Skeletal muscle tissue (tissue), 3 donors: ENCODE measurements at regions not wholly inside any gene's neighbourhood (a gene's known extent, or its start where the extent isn't known, plus 50 kb on each side); places are given as distances from the start of the nearest gene placed in this dataset.

Experiments
- H3K27ac ChIP-seq: one replicate; pipeline ENCODE4 v1.7.0; 2013; ENCODE audit warnings: mild to moderate bottlenecking, low read depth, low read length, inconsistent platforms
- H3K27me3 ChIP-seq, 3 donors: one replicate each; pipeline ENCODE4 v1.7.0; 2013; ENCODE audit warnings: low read length in 3 of 3; ENCODE audit not compliant: control insufficient read depth in 3 of 3, insufficient read depth in 3 of 3
- H3K36me3 ChIP-seq, 3 donors: one replicate each; pipeline ENCODE4 v1.7.0; 2013; ENCODE audit warnings: low read length in 3 of 3; ENCODE audit not compliant: control insufficient read depth in 3 of 3, insufficient read depth in 3 of 3
- H3K4me1 ChIP-seq, 3 donors: one replicate each; pipeline ENCODE4 v1.7.0; 2013; ENCODE audit warnings: low read length in 3 of 3, mild to moderate bottlenecking in 3 of 3; ENCODE audit not compliant: control insufficient read depth in 3 of 3, insufficient read depth in 3 of 3
- H3K4me3 ChIP-seq, 3 donors: one replicate each; pipeline ENCODE4 v1.7.0; 2013; ENCODE audit warnings: low read length in 3 of 3
- H3K9ac ChIP-seq, 3 donors: one replicate each; pipeline ENCODE4 v1.7.0; 2013; ENCODE audit warnings: low read length in 3 of 3, mild to moderate bottlenecking in 3 of 3, moderate library complexity in 2 of 3, low read depth in 1 of 3
- H3K9me3 ChIP-seq, 3 donors: one replicate each; pipeline ENCODE4 v1.7.0; 2013; ENCODE audit warnings: low read length in 3 of 3; ENCODE audit not compliant: control insufficient read depth in 3 of 3
- donor health status: Osteomylitis.

DNA sequence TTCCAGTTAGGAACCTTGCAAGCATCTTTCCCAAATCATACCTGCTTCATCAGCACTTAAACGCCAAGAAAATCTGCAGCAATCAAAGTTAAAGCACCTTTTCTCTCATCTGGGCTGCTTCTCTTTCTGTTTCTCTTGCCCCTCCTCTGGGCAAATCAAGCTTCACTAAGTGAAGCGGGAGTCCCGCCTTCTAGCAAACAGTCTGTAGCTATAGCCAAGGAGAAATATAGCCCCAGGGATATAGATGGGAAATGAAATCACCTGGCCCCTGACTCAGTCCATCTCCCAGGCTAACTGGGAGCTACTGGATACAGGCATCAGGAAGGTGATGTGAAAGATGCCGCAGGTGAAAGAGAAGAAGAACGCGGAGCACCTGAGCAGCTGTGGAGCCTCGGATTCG, 481.9 kb downstream of the C6orf118 start:
- Histone ChIP-seq H3K36me3 (no peaks in the 10 kb centered on the region), H3K4me3 (no peak overlapping the region), H3K9me3 (peaks cover 0 to 2% (median 0%) of the 10 kb centered on the region in 3 donors), H3K9ac (no peak overlapping the region), H3K27me3 (no peaks in the 10 kb centered on the region), H3K27ac (no peak overlapping the region), H3K4me1 (no peaks in the 10 kb centered on the region)

DNA sequence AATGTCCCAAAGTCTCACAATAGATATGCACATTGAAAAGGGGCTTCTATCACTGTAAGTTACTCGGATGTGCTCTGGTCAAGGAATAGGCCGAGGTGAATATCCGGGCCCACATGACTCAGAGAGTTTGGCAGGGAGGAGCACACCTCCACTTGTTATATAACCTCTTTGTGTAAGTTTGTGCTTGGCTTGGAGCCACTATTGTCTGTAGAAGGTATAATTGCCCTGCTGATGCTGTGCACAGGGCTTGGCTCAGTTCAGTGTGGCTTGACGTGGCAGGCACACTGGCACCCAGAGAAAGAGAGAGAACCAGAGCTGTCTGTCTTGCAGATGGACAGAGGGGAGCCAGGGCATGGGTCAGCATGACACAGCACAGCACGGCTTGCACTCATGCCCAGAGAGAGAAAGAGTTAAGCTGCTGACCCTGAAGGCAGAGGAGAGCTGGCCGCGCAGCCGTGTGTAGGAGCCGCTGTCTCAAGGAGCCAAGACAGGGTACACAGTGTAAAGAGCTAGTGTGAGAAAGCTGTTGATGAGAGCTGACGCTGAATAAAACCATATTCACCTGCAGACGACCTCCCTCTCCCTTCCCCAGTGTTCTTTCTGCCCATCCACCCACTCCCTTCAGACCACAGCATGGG, 482.5 kb downstream of the C6orf118 start:
- Histone ChIP-seq H3K4me1 (no peaks in the 10 kb centered on the region), H3K27ac (no peak overlapping the region), H3K4me3 (no peak overlapping the region), H3K27me3 (no peaks in the 10 kb centered on the region), H3K9ac (no peak overlapping the region), H3K9me3 (peaks cover 0 to 2% (median 0%) of the 10 kb centered on the region in 3 donors), H3K36me3 (no peaks in the 10 kb centered on the region)

DNA sequence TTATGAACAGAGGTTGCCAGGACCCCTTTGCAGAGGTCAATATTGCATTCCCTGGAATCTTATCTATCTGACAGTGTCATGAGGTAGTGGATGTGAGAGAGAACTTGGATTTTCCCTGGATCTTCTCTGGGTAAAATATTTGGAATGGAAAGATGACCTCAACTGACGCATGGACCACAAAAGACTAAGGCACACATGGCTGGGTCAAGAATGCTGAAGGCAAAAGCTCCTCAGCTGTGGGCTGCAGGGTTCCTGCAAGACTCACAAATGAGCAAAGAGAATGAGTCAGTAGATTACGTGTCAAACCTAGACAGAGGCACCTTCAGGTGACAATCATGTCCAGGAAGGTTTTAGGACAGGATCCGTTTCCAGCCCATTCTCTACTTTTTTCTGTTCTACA, 484.0 kb downstream of the C6orf118 start:
- Histone ChIP-seq H3K36me3 (no peaks in the 10 kb centered on the region), H3K4me3 (no peak overlapping the region), H3K27ac (no peak overlapping the region), H3K4me1 (no peaks in the 10 kb centered on the region), H3K9ac (no peak overlapping the region), H3K9me3 (peaks cover 0 to 2% (median 0%) of the 10 kb centered on the region in 3 donors), H3K27me3 (no peaks in the 10 kb centered on the region)

DNA sequence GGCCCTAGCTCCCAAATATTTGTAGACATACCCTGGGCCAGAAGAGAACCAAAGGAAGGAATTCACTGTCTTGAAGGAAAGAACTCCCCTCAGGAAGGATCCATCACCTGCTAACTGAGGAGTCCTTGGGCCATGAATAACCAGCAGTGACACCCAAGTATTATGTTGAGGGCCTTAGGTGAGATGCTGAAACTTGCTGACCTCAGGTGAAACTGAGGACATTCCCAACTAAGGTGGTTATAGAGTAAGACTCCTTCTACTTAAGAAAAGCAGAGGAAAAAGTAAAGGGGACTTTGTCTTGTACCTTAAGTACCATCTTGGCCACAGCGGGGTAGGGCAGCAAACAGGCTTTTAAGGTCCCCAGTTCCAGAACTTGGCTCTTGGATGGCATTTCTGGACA, 491.7 kb downstream of the C6orf118 start:
- no peaks in the 10 kb centered on the region for H3K4me1 ChIP-seq
- no peak overlapping the region for H3K4me3 ChIP-seq

DNA sequence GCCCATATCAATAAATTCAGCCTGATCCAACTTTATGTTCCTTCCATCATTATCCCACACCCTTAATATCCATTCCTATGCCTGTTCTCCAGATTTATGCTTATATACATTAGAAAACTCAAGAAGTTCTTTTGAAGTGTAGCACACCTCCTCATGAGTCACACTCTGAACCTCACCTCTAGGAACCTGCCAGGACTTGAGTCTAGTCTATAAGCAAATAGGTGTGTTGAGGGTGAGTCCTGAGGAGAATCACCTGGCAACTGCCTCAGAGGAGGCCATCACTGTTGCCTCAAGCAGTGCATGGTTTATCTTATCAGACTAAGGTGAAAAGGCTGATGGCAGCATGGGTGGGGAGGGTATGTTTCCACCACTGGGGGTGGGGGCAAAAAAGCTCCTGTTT, 496.7 kb downstream of the C6orf118 start:
- Histone ChIP-seq H3K27ac (no peak overlapping the region), H3K36me3 (no peaks in the 10 kb centered on the region), H3K4me3 (no peak overlapping the region), H3K9ac (no peak overlapping the region), H3K4me1 (no peaks in the 10 kb centered on the region), H3K9me3 (peaks cover 0 to 2% (median 0%) of the 10 kb centered on the region in 3 donors), H3K27me3 (no peaks in the 10 kb centered on the region)

More for the DNA sequence above, 491.7 kb downstream of the C6orf118 start:
- H3K36me3 ChIP-seq, result no peaks in the 10 kb centered on the region
- H3K9me3 ChIP-seq, result peaks cover 0 to 2% (median 0%) of the 10 kb centered on the region in 3 donors
- H3K27me3 ChIP-seq, result no peaks in the 10 kb centered on the region
- H3K27ac ChIP-seq, result no peak overlapping the region
- no peak overlapping the region for H3K9ac ChIP-seq

DNA sequence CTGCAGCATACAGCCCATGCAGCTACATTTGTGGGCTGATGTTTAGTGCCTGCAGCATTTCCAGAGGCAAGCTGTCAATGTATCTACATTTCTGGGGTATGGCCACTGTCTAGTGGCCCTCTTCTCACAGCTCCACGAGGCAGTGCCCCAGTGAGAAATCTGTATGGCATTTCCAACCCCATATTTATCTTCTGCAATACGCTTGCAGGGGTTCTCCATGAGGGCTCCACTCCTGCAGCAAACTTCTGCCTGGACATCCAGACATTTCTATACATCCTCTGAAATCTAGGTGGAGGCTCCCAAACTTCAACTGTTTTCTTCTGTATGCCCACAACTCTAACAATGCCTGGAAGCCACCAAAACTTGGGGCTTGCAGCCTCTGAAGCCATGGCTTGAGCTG, 502.3 kb downstream of the C6orf118 start:
- H3K4me1 ChIP-seq, result no peaks in the 10 kb centered on the region
- no peak overlapping the region for H3K4me3 ChIP-seq
- peaks cover 0 to 4% (median 0%) of the 10 kb centered on the region in 3 donors for H3K9me3 ChIP-seq
- H3K27ac ChIP-seq, result no peak overlapping the region
- H3K9ac ChIP-seq, result no peak overlapping the region
- no peaks in the 10 kb centered on the region for H3K36me3 ChIP-seq
- no peaks in the 10 kb centered on the region for H3K27me3 ChIP-seq

DNA sequence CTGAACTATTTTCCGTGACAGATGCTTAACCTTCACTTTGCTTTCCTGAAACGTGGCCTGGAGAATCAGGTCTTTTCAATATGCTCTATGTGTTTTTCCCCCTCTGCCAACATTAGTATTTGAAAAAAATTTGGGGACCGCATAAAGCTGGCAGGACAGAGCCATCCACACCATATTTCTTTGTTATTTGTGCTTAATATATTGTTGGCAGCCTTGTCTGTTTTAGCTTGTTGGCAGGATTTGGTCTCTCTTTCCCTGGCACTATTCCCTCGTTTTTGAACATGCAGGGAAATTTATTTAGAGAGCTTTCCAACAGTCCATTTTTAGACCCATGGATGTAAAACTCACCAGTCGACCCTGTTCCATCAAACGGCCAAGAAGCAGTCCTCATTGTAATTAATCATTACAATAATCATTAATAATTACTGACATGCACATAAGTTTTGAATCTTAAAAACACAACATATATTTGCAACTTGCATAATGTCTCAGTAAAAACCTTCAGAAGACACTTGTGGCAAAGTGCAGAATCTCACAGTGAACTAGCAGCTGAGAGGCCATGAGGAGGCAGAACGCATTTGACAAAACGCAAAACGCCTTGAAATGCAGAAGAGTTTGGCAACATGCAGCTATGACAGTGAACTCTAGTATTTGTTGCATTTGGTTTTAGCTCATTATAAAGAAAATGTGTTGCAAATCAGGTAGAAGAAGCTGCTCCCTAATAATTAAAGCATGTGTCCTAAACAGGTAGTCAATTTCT, 514.2 kb downstream of the C6orf118 start:
- no peaks in the 10 kb centered on the region for H3K9me3 ChIP-seq
- no peak overlapping the region for H3K9ac ChIP-seq
- H3K36me3 ChIP-seq, result no peaks in the 10 kb centered on the region
- no peaks in the 10 kb centered on the region for H3K27me3 ChIP-seq
- H3K27ac ChIP-seq, result no peak overlapping the region
- no peaks in the 10 kb centered on the region for H3K4me1 ChIP-seq
- H3K4me3 ChIP-seq, result no peak overlapping the region

DNA sequence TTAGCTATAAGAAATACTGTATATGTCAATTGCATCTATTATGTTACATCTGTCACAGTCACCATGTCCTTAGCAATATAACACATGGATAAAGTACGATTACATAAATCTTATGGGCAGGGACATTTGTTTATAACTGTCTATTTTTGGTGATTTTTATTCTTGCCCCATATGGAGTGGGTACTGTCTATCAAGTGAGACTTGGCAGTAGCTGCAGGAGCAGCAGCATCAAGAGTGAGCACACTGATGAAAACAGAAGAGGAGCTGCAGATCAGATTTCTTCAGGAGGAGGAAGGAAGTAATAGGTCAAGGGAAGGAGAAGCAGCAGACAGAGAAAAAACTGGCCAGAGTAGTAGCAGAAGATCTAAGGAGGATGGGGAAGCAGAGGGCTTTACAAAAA, 516.7 kb downstream of the C6orf118 start:
- H3K9me3 ChIP-seq, result no peaks in the 10 kb centered on the region
- H3K27ac ChIP-seq, result no peak overlapping the region
- no peak overlapping the region for H3K4me3 ChIP-seq
- no peaks in the 10 kb centered on the region for H3K4me1 ChIP-seq
- no peaks in the 10 kb centered on the region for H3K27me3 ChIP-seq
- H3K9ac ChIP-seq, result no peak overlapping the region
- no peaks in the 10 kb centered on the region for H3K36me3 ChIP-seq

DNA sequence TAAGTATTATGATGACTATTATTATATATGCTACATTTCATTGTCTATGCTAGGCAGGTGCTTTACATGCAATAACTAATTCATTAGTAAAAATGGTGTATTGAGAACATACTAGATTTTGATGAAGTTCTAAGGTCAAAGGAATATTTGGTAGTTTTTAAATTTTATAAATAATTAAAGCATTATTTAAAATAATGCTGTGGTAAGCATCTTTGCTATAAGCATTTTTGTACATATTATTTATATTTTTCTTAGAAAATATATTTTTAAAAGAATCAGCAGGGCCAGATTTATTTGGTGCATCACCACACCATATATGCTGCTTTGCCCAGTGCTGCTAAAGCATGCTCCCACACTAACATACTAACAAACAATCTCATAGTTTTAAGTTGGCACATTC, 517.9 kb downstream of the C6orf118 start:
- no peaks in the 10 kb centered on the region for H3K9me3 ChIP-seq
- no peaks in the 10 kb centered on the region for H3K4me1 ChIP-seq
- H3K9ac ChIP-seq, result no peak overlapping the region
- H3K4me3 ChIP-seq, result no peak overlapping the region
- H3K27ac ChIP-seq, result no peak overlapping the region
- no peaks in the 10 kb centered on the region for H3K36me3 ChIP-seq
- no peaks in the 10 kb centered on the region for H3K27me3 ChIP-seq

DNA sequence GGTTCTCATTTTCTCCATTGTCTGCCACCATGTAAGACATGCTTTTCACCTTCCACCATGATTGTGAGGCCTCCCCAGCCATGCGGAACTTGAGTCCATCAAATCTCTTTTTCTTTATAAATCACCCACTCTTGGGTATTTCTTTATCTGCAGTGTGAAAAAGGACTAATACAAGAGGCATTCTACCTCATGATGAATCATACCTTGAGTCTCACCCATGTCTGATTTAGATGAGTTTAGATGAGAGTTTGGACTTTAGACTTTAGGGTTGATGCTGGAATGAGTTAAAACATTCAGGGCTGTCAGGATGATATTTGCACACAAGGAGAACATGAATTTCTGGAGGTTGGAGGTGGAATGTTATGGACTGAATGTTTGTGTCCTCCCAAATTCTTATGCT, 545.6 kb downstream of the C6orf118 start:
- Histone ChIP-seq H3K9ac (no peak overlapping the region), H3K4me1 (no peaks in the 10 kb centered on the region), H3K27me3 (no peaks in the 10 kb centered on the region), H3K4me3 (no peak overlapping the region), H3K27ac (no peak overlapping the region), H3K9me3 (peaks cover 0 to 5% (median 2%) of the 10 kb centered on the region in 3 donors), H3K36me3 (no peaks in the 10 kb centered on the region)
